Epithelial cell of esophagus (primary cell): ENCODE measurements at regions not wholly inside any gene's neighbourhood (a gene's known extent, or its start where the extent isn't known, plus 50 kb on each side); places are given as distances from the start of the nearest gene placed in this dataset.

ENCODE experiments used
- DNase-seq: peaks from one replicate; pipeline ENCODE4 v3.0.0; 2010; ENCODE audit warnings: low read depth
- H3K4me3 ChIP-seq: 2 replicates; pipeline ENCODE4 v1.5.1; 2011; ENCODE audit warnings: mild to moderate bottlenecking, low read length, control low read depth
- TF ChIP-seq, protein P1 (sequence below): IDR thresholded peaks from 2 replicates; pipeline ENCODE4 v1.5.1; 2011; ENCODE audit warnings: low read depth, mild to moderate bottlenecking, low read length, control low read depth, inconsistent platforms; ENCODE audit not compliant: insufficient read depth; ENCODE audit errors: missing control alignments

DNA sequence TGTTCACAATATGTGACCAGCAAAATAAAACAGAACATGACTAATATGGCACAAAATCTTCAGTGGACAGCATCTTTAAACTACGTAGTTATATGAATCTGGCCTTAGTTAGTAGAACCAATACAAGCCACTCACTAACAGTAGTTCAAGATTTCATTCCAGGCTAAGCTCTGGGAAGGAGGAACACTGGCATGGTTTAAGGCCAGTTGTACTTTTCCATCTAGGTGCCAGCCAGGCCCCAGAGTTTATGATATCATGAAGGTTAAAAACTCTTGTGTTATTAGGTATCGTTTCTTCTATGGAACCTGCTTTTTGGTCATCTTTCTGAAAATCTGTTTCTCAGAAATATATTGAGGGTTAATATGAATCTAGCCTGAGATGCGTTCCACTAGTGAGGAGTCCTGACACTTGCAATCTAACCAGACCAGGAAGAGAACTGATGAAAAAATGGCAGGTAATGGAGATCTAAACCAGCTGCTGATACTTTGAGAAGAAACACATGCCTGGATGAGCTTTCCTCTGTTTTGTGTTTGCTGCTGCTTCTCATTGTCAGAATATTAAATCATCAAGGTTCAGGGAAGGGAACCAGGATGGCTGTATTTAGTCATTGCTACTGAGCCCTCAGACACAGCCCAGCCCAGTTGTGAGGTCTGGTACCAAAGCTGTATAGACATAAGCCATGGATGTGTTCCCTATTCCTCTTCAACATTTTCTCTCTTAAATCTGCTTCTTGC is 182.8 kb upstream of the SETBP1 start:
- DNase-seq = no peak

DNA sequence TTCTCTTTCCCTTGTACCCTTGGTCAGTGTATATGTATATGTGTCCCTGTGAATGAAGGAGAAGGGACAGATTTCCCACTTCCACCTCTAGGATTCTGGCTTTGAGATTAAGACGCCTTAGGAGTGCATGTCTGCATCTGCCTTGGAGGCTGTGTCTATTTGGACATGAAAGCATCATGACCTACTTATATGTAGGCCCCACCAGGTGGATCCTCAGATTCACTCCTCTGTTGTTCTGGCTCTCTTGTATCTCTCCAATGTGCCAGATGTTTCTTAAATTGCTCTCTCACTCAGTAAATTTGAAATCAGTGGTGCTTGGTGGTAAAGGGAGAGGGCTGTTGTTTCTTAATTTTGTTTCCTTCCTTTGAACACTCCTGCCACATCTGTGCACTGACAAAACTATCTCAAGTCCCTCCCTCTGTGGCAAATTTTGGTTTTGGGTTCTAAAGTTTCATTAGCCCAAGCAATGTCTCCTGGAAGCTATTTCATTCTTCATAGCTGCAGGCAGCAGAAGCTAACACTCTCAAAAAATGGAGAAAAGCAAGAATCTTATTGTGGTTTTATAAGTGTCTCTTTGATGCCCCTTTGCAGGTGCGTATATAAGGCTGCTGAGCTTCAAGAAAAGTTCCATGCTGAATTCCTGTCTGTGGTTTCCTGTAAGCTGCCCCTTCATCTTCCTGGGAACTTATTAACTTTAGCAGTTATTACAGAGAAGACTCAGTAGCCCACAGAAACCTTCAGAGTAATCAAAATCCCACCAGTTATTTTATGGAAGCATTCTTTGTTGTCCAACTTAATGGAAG is 179.7 kb upstream of the SETBP1 start:
- no peak overlapping the region for H3K4me3 ChIP-seq
- no peak for DNase-seq
- TF ChIP-seq, protein P1, sequence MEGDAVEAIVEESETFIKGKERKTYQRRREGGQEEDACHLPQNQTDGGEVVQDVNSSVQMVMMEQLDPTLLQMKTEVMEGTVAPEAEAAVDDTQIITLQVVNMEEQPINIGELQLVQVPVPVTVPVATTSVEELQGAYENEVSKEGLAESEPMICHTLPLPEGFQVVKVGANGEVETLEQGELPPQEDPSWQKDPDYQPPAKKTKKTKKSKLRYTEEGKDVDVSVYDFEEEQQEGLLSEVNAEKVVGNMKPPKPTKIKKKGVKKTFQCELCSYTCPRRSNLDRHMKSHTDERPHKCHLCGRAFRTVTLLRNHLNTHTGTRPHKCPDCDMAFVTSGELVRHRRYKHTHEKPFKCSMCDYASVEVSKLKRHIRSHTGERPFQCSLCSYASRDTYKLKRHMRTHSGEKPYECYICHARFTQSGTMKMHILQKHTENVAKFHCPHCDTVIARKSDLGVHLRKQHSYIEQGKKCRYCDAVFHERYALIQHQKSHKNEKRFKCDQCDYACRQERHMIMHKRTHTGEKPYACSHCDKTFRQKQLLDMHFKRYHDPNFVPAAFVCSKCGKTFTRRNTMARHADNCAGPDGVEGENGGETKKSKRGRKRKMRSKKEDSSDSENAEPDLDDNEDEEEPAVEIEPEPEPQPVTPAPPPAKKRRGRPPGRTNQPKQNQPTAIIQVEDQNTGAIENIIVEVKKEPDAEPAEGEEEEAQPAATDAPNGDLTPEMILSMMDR = no peak

More for the DNA sequence above, 182.8 kb upstream of the SETBP1 start:
- H3K4me3 ChIP-seq = no peak overlapping the region
- TF ChIP-seq, protein P1 = no peak

DNA sequence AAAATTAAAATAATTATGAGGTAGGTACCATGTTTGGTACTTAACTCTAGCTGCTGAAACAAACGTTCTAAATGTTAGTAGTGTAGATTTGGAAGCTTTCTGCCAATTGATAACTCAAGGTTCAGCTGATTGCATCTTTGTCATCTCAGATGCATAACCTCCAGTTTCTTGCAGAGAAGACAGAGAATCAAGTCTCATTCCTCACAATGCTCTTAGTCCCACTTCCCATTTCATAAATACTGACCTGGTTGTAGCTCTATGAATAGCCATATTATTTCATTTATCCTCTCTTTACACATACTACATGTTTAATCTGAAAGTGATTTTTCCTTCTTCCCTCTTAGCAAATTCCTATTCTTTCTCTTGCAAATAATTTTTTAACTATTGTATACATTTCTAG is 178.5 kb upstream of the SETBP1 start:
- no peak for DNase-seq
- TF ChIP-seq, protein P1 = no peak
- H3K4me3 ChIP-seq = no peak overlapping the region

DNA sequence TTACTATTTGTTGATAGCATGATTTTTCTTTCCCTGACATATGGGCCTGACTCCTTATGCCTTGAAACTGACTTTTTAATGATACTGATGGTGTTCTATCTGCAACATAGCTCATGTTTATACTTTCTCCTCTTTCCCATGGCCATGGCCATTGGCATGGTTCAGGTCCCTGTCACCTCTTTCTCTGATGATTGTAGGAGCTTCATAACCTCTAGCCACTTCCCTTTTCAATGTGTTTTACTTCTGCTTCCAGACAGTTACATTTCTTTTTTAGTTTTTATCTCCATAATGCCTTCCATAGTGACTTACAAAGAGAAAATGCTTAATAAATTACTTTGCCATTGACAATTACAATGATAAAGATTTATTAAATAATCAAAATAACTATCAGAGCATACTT is 177.9 kb upstream of the SETBP1 start:
- TF ChIP-seq, protein P1 = no peak
- no peak for DNase-seq
- no peak overlapping the region for H3K4me3 ChIP-seq

DNA sequence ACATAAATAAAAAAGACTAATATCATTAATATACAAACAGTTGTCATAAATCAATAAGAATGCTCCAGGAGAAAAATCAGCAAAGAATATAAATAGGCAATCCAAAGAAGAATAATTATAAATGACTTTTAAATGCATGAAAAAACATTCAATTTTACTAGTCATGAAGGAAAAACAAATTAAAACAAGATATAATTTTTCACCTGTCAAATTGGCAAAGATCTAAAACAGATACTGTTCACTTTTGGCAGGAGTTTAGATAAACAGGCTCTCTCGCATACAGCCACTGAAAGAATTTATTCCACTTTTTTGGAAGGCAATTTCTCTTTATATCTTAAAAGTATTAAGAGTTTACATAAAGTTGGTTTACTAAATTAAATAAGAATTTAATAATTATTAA is 176.8 kb upstream of the SETBP1 start:
- no peak overlapping the region for H3K4me3 ChIP-seq
- no peak for DNase-seq
- TF ChIP-seq, protein P1 = no peak

DNA sequence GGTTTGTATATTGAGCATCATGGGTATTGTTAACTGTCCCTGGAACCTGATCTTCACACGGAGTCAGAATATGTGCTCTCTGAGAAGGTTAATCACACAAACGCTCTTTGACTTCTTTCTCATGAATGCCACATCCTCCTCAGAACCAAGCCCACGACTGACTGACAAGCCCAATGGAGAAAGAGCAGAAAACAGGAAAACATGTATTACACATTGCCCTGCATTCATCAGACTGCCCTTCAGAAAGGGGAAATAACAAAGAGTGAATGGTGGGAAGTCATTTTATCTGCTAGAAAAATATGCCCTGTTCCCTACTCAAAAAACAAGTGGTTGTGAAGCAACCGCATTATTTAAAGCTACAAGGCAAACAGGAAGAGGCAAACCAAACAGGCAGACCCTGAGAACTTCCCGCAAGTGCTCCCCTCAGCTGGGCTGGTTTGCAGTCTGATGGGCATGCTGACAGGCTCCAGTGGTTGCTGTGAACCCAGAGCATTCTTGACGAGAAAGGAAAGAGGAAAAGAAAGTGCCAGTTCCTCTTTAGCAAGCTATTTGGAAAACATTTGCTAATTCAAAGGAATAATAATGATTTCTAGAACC is 172.9 kb upstream of the SETBP1 start:
- TF ChIP-seq, protein P1 = no peak
- no peak overlapping the region for H3K4me3 ChIP-seq
- no peak for DNase-seq

DNA sequence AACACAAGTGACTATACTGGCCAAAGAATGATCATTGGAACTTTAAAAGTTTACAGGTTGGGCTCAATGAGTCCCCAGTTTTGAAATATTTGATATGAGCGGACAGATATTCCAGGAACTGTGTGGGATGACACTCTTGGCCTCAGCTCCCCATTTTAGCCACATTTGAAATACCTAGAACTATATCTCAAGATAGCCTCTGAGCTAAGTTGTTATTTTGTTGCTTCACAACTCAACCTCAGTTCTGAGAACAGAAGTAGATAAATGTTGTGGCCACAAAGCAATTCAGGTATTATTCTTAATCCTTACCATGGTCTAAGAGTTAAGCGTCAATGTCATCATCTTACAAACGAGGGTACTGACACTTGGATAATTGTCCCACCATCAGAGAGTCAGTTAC is 172.2 kb upstream of the SETBP1 start:
- DNase-seq = no peak
- TF ChIP-seq, protein P1 = no peak
- H3K4me3 ChIP-seq = no peak overlapping the region
